H1 (cell line): ENCODE measurements at regions not wholly inside any gene's neighbourhood (a gene's known extent, or its start where the extent isn't known, plus 50 kb on each side); places are given as distances from the start of the nearest gene placed in this dataset.

ENCODE experiments used
- CHD7 ChIP-seq: fragments of 300-600 bp; sonication (generic); IDR thresholded peaks from 2 replicates; pipeline ENCODE4 v1.7.1; 2012; ENCODE audit warnings: low read length, moderate library complexity, mild to moderate bottlenecking, inconsistent platforms; ENCODE audit not compliant: insufficient replicate concordance
- CTBP2 ChIP-seq: IDR thresholded peaks from 2 replicates; pipeline ENCODE4 v1.7.0; 2011; ENCODE audit warnings: borderline replicate concordance, mild to moderate bottlenecking, moderate library complexity, mixed read lengths, low read length; ENCODE audit not compliant: insufficient read depth, insufficient read length
- KDM1A ChIP-seq: fragments of 200-600, 300-600 bp; sonication (generic); IDR thresholded peaks from 2 replicates; pipeline ENCODE4 v1.7.1; 2016; ENCODE audit warnings: mild to moderate bottlenecking, low read length, borderline replicate concordance
- NRF1 ChIP-seq: IDR thresholded peaks from 2 replicates; pipeline ENCODE4 v1.6.1; 2011; ENCODE audit warnings: mild to moderate bottlenecking, low read depth, low read length, improper control_type of control experiment
- RBBP5 ChIP-seq: IDR thresholded peaks from 2 replicates; pipeline ENCODE4 v1.7.1; 2012; ENCODE audit warnings: low read depth, mild to moderate bottlenecking, inconsistent platforms, low read length, moderate library complexity, borderline replicate concordance
- SIRT6 ChIP-seq: IDR thresholded peaks from one replicate; pipeline ENCODE4 v1.7.1; 2012; ENCODE audit warnings: low read length, inconsistent platforms
- SIX5 ChIP-seq: IDR thresholded peaks from 2 replicates; pipeline ENCODE4 v1.6.1; 2011; ENCODE audit warnings: mild to moderate bottlenecking, low read depth, low read length
- TEAD4 ChIP-seq: IDR thresholded peaks from 2 replicates; pipeline ENCODE4 v1.6.1; 2012; ENCODE audit warnings: low read depth, low read length, inconsistent platforms, mixed read lengths

DNA sequence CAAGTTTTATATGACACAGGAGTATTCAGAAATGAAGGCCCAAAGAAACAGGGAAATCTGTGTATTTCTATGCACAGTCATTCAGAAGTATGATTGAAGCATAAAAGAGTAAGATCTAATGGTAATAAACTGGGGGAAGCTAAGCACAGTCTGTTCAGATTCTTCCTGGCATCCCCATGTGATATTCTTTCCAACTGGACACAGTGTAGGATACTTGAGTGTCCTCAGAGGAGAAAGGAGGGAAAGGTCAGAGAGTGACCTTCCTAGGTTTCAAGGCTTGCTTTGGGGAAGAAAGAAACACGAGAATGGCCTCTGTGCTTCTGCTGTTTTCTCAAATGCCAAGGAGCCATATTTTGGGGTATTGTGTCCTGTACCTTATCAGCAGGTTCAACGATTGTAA is 1798.4 kb upstream of the WWC1 start (continued):
- no peak for TF ChIP-seq NRF1
- TF ChIP-seq KDM1A = no peak
- no peak for TF ChIP-seq CTBP2
- no peak for TF ChIP-seq RBBP5
- TF ChIP-seq CHD7 = no peak
- TF ChIP-seq TEAD4 = no peak
- TF ChIP-seq SIRT6 = no peak
- no peak for TF ChIP-seq SIX5
